NCI-H526 treated with DMSO at 0.1 percent for 48 hours (cell line): ENCODE measurements at regions not wholly inside any gene's neighbourhood (a gene's known extent, or its start where the extent isn't known, plus 50 kb on each side); places are given as distances from the start of the nearest gene placed in this dataset.

ENCODE experiments used
- DNase-seq: peaks from one replicate; lab custom pipeline; 2025; lab: John Stamatoyannopoulos, UW

- DNase-seq: no peak
These were observed 88.4 kb downstream of the CTTN start for GRCh38 chr11:70486731-70487130.

- no peak for DNase-seq
These were observed 88.8 kb downstream of the CTTN start for GRCh38 chr11:70487160-70487559.

- no peak for DNase-seq
These were observed 89.4 kb downstream of the CTTN start for GRCh38 chr11:70487756-70488155.

- DNase-seq: no peak
These were observed 89.9 kb downstream of the CTTN start for GRCh38 chr11:70488171-70488703.

DNA sequence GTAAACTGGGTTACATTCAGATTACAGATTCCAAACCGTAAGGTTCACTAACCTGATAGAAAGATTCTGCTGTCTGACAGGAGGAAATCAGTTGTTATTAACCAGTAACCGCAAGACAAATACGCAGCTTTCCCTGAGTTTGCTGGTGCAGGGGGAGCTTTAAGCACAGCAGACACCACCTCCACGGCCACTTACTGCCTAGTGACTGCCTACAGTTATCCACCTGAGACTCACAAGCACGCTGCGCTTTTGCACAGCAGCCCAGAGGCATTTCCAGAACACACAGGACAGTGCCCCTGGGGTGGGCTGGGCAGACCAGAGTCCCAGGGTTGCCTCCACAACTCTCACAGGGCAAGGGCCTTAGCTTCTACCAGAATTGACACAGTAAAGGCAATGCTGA, 90.9 kb downstream of the CTTN start:
- no peak for DNase-seq

GRCh38 chr11:70490208-70490607, 91.9 kb downstream of the CTTN start:
- no peak for DNase-seq

DNA sequence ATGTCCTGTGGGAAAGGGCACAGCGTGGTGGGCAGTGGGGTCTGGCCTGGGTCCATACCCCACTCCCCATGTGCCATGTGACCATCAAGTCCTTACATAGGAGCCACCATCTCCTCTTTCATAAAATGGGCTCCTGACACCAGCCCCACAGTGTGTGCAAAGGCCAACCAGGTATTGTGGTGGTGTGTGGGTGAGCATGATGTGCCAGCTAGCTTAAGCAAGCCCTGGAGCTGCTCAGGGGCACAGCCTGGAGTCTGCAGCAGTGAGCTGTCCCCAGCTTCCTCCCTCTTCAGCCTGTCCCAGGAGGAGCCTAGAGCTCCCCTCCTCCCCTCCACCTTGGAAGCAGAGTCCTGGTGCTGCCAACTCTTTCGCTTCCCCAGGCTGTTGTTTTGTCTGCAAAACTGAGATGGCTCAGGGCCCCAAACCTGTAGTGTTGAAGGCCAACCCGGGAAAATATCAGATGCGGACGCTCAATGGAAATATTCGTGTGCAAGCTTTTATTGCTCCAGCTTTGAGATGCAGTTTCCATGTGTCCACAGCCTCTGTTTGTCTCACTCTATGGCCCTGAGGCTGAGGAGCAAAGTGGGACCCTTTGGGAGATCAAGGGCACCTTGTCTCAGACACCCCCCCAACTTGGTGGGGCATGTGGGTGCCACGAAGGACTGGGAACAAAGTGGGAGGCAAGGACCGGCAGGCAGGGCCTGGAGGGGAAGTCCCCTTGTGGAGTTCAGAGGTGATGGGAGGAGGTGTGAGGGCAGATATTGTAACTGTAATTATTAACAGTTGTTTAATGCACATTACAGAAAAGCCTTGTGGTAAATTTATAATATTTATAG, 92.6 kb downstream of the CTTN start:
- DNase-seq: no peak

- DNase-seq: no peak
These were observed 93.6 kb downstream of the CTTN start for GRCh38 chr11:70491696-70492472.

DNA sequence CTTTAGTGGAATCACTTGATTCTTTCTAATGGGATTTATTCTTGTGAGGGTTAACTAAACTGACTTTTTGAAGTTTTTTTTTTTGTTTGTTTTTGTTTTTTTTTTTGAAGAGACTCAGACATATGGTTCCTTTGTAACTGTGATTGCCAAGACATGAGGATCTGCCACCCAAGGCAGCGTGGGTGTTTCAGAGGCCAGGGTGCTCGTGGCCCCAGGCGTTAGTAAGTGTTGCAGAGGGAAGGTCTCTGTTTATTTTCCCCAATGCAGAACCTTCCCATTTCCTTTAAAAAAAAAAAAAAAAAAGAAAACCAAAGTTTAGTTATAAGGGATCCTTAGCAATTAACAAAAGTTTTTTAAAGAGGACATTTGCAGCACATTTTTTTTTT, 94.8 kb downstream of the CTTN start:
- DNase-seq: no peak

GRCh38 chr11:70493891-70494290, 95.6 kb downstream of the CTTN start:
- DNase-seq: no peak

GRCh38 chr11:70494559-70495350, 96.4 kb downstream of the CTTN start:
- no peak for DNase-seq

GRCh38 chr11:70495351-70496310, 97.3 kb downstream of the CTTN start:
- DNase-seq: no peak

DNA sequence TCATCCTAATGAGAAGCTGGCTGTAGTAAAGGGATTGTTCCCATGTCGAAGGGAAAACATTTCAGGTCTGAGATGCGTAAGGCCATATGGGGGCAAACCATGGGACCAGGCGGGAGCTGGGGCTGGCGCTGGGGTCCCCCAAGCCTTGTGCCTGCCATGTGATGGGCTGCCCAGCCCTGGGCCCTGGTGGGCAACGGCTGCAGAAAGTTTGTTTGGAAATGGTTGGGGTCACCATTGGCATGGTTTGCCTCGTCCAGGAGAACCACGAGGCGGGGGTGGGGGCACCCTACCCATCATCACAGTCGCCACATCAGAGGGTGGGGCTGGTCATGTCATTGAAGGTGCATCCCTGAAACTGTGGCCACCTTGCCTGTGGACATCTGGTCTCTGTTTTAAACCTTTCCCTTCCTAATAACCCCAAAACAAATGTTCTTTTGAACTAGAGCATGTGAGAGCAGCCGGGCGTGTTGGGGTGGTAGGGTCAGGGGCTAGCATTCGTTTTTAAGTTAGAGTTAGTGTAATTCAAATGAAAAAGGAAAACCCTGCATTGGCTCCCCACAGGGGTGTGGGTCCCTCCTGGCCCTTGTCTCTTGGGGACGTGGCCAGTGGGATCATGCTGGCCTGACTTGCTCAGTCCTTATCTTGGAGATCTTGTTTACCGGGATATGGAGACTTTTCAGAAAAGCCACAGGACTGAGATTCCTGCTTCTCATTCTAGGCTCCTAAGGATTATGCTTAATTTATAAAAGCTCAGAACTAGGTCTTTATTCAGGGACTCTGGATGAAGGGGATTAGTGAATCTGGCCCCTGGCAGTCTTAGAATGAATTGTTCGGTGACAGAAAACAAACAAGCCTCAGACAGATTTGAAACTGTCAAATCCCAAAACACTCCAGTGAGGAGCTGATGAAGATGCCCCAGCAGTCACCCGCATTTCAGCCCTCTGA, 98.5 kb downstream of the CTTN start:
- DNase-seq: no peak

DNA sequence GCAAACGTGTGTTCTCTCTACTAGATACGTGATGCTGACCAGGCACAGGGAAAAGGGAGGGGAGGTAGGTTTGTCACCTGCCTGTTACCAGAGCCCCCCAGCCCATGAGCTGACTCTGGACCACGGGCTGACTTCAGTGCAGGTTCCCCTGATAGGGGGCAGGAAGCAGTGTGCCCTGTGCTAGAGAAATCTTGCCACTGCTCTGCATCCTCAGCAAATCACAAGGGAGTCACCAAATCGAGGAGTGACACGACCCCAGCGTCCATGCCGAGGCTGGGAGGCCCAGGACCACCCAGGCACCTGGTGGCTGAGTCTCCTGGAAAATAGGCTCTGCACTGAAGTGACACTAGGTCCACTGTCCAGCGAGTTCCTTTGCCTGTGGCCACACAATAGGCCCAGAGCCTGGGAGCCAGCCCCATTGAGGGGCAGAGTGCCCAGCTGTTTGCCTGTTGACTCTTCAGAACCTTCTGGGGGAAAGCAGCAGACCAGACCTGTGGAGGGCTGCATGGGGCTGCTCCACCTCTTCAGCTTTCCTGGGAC, 99.3 kb downstream of the CTTN start:
- DNase-seq: no peak

- DNase-seq: no peak
These were observed 99.8 kb downstream of the CTTN start for GRCh38 chr11:70498171-70498571.

GRCh38 chr11:70498976-70499801, 100.9 kb downstream of the CTTN start:
- DNase-seq: no peak

DNA sequence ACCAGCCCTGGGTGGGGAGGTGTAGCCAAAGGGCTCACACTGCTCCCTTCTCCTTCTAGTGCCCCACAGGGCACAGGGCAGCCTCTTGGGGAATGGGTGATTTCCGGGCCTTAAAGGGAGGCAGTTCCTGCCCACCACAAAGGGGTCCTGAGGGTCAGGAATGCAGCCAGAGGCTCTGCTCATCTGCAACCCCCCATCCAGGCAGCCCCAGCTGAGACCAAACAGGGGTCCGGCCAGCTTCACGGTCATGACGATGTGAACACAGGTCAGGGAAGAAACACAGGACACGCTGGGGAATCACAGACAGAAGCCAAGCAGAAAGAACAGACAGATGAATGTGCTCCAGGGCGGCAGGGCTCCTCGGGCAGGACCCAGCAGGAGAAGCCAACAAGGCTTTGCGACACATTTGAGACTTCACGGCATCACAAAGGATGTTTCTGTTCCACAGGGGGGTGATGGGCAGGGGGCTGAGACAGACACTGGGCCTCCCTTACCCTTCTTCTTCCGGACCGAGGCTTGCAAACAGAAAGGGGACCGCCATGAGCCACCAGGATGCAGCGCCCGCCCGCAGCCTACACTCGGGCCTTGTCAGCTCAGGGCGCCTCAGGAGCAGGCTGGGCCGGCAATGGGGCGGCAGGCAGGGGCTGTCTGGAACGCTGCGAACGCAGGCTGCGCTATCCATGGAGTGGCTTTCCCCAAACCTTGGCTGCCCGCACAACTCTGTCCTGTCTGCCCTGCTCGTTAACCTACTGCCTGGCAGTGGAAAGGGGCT, 101.9 kb downstream of the CTTN start:
- DNase-seq: no peak
